ENCODE measurements at regions not wholly inside any gene's neighbourhood (a gene's known extent, or its start where the extent isn't known, plus 50 kb on each side); places are given as distances from the start of the nearest gene placed in this dataset.

DNA sequence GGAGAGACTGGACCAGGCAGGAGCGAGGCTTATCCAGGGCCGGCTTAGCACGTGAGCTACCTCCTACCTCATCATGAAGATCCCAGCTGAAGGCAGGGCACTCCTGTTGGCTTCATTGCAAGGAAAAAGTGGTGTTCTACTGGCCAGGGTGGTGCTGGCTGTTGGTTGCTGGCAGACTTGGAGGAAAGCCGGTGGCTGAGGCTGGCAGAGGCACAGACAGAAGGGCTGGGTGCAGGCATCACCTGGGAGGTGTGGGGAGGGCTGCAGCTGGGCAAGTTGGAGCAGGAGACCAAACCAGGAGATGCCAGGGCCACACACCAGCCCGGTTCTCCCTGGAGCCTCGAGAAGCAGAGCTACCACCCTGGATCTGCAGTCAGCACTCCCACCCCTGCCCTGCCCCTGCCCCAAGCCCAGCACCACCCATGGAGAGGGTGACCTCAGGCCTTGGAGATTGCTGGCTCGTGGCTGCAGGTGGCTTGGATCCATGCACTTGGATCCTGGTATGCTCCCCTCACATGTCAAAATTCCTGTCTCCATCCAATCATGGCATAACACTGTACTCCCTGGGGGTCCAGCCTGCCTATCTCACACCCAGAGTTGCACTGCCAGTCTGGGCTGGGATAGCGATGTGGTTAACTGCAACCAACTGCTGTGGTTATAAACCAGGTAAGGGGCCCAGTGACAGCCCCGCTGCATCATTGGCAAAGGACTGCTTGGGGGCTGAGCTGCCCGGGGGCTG is 49.7 kb downstream of the GLI2 start:
- DNase-seq, result no peak

- no peak for DNase-seq
Observed at GRCh38 chr2:120786038-120786960, 50.6 kb downstream of the GLI2 start.

- no peak for DNase-seq
Observed at GRCh38 chr2:120787111-120787821, 51.6 kb downstream of the GLI2 start.

DNA sequence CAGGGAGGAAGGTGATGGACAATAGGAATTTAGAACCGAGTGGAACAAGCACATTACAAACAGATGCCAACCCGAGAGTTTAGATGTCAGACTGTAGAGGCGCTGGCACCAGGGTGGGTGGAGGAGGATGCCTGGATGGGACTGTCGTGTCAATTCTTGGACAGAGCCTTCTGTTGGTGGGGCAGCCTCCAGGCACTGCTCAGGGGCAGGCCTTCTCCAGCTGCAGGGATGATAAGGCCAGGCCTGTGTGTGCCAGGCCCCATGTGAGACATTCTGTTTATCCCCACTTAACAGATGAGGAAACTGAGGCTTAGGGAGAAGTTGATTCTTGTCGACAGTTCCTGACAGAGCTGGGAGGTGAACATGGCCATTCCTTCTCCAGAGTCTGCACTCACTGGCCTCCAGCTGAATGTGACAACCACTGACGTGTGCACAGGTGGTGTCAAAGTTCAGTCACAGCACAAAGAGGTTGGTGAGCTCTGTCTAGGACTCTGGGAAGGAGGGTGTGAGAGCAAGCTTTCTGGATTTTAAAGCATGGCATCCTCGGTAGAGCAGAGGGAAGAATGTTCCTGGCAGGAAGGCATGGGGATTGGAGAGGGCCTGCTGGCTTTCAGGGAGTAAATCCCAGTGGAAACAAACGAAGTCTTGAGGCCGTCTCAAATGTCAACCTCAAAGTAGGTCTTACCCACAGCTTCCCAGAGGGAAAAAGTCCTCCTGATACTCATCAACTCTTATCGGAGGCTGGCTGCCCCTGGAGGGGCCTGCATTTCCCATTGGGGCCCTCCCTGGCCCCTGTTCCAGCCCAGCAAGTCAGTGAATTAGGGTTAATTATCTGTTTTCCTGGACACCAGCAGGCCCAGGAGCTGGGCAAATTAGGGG is 52.4 kb downstream of the GLI2 start:
- no peak for DNase-seq

GRCh38 chr2:120791243-120791961 is 55.7 kb downstream of the GLI2 start:
- no peak for DNase-seq

GRCh38 chr2:120791962-120792297 is 56.3 kb downstream of the GLI2 start:
- DNase-seq, result no peak

- no peak for DNase-seq
Observed at GRCh38 chr2:120793682-120794403, 58.2 kb downstream of the GLI2 start.

- DNase-seq, result no peak
Observed at GRCh38 chr2:120794716-120795115, 59.0 kb downstream of the GLI2 start.

GRCh38 chr2:120796094-120796493 is 60.4 kb downstream of the GLI2 start:
- no peak for DNase-seq

DNA sequence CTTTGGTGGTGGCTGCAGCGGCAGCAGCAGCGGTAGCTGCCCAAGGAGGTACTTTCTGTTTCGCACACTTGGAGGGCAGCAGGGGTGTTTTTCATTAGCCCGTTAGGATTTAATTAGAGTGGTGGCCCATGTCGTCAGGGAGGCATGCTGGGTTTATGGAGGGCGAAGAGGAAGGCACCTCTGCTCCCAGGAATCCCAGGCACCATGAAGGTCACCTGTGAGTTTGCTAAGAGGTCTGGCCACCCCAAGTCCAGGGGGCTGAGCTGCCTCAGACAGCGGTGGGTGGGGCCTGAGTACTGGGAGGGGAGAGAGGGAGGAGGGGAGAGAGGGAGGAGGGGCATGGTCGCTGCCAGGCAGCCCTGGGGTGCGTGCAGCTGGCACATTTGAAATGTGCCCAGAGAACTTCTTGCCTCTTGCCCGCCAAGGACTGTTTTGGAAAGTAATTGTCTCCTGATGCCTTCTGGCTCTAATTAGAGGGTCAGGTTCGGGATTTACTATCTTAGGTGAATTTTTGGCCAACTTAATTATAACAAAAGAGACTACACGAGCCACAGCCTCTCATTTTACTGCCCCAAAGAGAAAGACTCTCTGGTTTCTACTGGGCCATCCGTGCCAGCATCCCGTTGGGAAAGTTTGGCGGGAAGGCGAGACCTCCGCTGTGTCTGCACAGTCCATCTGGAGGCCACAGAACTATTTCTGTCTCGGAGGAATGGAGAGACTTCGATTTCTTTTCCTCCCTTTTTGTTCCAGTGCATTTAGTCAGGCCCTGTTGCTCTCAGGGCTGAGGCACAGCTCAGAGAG is 62.0 kb downstream of the GLI2 start:
- no peak for DNase-seq

DNA sequence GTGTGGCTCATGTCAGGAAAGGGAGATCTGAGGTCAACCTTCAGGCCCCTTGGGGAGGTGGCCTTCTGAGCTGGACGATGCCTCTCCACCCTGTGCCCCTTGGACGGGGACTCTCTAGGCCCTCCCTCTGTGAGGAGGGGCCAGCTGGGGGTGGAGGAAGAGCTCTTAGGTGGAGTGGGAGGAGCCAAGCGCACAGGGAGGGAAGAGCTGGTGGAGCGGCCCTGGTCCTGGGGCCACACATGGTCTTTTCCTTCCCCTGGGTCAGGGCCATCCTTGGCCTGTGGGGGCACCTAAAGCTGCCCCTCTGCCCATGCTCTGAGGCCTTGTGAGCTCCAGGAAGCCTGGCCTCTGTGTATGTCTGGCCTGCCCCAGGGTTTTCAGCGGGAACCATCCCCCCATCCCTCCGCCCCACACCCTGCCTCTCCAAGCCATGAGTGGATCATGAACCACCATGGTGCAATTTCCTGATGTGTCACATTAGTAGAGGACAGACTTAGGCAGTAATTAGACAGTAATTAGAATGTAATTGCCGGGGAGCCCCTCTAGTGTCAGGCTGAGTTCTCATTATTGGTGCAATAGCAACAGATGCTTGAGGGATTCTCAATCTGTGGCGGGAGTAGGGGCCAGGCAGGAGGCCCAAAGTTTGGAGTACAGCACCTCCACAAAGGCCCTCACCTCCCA is 63.0 kb downstream of the GLI2 start:
- DNase-seq, result no peak

DNA sequence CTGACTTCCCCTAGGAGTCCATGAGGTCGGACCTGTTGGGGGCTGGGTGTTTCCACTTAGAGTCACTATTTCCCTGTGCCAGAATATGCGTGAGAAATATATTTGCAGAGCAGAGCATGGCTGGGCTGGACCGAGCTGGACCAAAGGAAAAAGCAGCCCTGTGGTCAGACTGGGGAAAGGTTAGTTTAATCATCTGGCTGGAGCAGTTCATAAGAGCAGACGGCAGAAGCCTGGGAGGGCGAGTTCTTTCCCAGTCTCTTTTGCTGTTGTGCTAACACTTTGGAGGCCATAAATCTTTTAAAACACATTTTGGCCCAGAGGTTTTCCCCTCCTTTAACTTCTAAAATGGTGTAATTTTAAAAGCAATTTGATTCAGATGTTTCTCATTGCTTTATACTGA is 66.5 kb downstream of the GLI2 start:
- no peak for DNase-seq

- no peak for DNase-seq
Observed at GRCh38 chr2:120802867-120803484, 67.3 kb downstream of the GLI2 start.

GRCh38 chr2:120803764-120804335 is 68.2 kb downstream of the GLI2 start:
- DNase-seq, result no peak

- no peak for DNase-seq
Observed at GRCh38 chr2:120804459-120804858, 68.8 kb downstream of the GLI2 start.

- DNase-seq, result no peak
Observed at GRCh38 chr2:120805011-120805410, 69.3 kb downstream of the GLI2 start.

GRCh38 chr2:120805602-120806001 is 69.9 kb downstream of the GLI2 start:
- DNase-seq, result no peak

DNA sequence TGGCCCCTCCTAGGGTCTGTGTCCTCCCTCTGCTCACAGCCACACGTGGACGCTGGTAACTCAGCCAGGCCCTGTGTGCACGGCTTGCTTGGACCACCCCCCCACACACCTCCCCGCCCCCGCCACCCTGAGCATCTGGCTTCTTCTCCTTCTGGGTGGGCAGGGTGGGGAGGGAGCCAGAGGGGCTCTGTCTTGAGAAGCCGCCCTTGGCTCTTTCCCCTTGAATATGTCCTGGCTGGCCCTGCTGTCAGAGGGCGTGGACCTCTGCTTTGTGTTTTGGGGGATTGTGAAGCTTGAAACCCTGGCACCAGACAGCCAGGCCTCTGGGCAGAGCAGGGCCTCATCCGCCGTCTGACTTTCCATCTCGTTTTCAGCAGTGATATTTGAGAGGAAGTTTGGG is 72.1 kb downstream of the GLI2 start:
- DNase-seq, result no peak

- no peak for DNase-seq
Observed at GRCh38 chr2:120809151-120809550, 73.5 kb downstream of the GLI2 start.

Measured in T-helper 2 cell (primary cell).